Upper lobe of left lung (tissue), 4 donors: ENCODE measurements at regions not wholly inside any gene's neighbourhood (a gene's known extent, or its start where the extent isn't known, plus 50 kb on each side); places are given as distances from the start of the nearest gene placed in this dataset.

Experiments used
- EP300 ChIP-seq, 4 donors: sonication (generic); formaldehyde crosslinking; IDR thresholded peaks; one replicate each; pipeline ENCODE4 v1.5.1; 2017; ENCODE audit warnings: antibody characterized with exemption in 4 of 4, control low read depth in 2 of 4
- POLR2A ChIP-seq, 4 donors: fragments of 450-650 bp; IDR thresholded peaks; one replicate each; pipeline ENCODE4 v1.5.1; 2016 to 2017; ENCODE audit warnings: antibody characterized with exemption in 4 of 4, mild to moderate bottlenecking in 2 of 4
- POLR2AphosphoS5 ChIP-seq, 2 donors: sonication (generic); formaldehyde crosslinking; IDR thresholded peaks; one replicate each; pipeline ENCODE4 v1.5.1; 2017; ENCODE audit warnings: antibody characterized with exemption in 2 of 2
- TF ChIP-seq, protein P1 (sequence below), 6 experiments: fragments of 450-650 bp in 4 of 6; fragments of 200-600 bp in 2 of 6; sonication (generic) in 2 of 6; IDR thresholded peaks; one replicate each; pipeline ENCODE4 v1.5.1; 2016 to 2019; ENCODE audit warnings: antibody characterized with exemption in 6 of 6

GRCh38 chr12:125956186-125956585 lies 891.0 kb downstream of the AACS start:
- TF ChIP-seq POLR2A (IDR thresholded peaks at IDR 0.05) (no peak), POLR2AphosphoS5 (IDR thresholded peaks at IDR 0.05) (no peak), EP300 (IDR thresholded peaks at IDR 0.05) (no peak)
- TF ChIP-seq, protein P1, sequence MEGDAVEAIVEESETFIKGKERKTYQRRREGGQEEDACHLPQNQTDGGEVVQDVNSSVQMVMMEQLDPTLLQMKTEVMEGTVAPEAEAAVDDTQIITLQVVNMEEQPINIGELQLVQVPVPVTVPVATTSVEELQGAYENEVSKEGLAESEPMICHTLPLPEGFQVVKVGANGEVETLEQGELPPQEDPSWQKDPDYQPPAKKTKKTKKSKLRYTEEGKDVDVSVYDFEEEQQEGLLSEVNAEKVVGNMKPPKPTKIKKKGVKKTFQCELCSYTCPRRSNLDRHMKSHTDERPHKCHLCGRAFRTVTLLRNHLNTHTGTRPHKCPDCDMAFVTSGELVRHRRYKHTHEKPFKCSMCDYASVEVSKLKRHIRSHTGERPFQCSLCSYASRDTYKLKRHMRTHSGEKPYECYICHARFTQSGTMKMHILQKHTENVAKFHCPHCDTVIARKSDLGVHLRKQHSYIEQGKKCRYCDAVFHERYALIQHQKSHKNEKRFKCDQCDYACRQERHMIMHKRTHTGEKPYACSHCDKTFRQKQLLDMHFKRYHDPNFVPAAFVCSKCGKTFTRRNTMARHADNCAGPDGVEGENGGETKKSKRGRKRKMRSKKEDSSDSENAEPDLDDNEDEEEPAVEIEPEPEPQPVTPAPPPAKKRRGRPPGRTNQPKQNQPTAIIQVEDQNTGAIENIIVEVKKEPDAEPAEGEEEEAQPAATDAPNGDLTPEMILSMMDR (IDR thresholded peaks at IDR 0.05) = no peak
